ENCODE measurements at regions not wholly inside any gene's neighbourhood (a gene's known extent, or its start where the extent isn't known, plus 50 kb on each side); places are given as distances from the start of the nearest gene placed in this dataset.
"Not testable (repeated sequence)": the region's sequence is repeated elsewhere in the genome, so short reads cannot be mapped to it uniquely, and the experiment has no call there.

DNA sequence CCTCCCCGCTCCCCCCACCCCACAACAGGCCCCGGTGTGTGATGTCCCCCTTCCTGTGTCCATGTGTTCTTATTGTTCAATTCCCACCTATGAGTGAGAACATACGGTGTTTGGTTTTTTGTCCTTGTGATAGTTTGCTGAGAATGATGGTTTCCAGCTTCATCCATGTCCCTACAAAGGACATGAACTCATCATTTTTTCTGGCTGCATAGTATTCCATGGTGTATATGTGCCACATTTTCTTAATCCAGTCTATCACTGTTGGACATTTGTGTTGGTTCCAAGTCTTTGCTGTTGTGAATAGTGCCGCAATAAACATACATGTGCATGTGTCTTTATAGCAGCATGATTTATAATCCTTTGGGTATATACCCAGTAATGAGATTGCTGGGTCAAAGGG lies 104.3 kb downstream of the MTPN start:
- DNase-seq, result not testable (repeated sequence)

- no peak for DNase-seq
Observed at GRCh38 chr7:135862586-135863340, 114.2 kb upstream of the FAM180A start.

- DNase-seq, result no peak
Observed at GRCh38 chr7:135859538-135859937, 110.9 kb upstream of the FAM180A start.

DNA sequence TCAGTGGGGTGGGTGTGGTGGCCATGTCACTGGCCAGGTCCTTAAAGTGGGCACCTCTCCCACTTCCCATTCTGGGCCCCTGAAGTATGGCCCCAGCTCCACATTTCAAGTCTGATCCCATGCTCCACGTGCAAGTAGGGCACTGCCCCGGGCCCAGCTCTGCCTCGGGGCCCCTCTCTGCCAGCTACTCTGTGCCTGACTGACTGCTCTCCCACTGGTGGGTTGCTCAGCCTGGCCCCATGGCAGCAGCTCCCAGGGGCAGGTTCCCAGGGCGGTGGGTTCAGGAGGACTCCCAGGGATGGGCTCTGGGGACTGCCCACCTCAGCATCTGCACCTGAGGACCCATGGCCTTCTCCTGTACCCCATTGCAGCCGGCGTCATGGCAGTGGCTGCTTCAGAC lies 110.2 kb upstream of the FAM180A start:
- DNase-seq, result no peak

- no peak for DNase-seq
Observed at GRCh38 chr7:135858379-135858778, 109.8 kb upstream of the FAM180A start.

DNA sequence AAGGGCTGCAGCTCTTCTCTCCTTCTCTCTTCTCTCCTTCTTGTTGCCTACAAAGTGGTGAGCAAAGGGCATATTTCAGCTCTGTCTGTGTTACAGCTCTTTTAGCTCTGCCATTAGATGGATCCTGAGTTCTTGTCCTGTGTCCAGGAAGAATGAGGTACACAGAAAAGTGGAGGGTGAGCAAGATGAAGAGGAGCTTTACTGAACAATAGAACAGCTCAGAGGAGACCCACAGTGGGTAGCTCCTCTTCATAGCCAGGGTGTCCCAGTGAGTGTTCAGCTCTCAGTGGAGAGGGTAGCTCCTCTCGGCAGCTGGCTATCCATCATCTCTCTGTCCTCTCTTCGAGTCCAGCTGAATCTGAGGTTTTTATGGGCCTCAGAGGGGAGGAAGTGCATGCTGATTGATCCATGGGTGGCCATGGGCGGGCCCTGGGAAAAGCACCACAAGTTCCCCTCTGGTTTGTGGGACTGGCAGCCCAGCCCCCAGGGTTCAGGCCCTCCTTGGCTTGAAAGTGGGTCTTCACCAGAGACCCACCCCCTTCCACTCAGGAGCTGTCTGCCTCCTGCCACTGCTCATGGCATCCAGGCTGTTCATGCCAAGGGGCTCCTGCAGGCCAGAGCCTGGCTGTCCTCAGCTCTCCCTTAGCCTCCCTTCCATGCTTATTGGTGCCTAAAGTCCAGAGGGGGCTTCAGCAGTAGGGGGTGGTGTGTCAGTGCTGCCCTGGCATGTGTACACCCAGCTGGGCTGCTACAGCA lies 109.1 kb upstream of the FAM180A start:
- no peak for DNase-seq

GRCh38 chr7:135856356-135857144 lies 107.9 kb upstream of the FAM180A start:
- no peak for DNase-seq

DNA sequence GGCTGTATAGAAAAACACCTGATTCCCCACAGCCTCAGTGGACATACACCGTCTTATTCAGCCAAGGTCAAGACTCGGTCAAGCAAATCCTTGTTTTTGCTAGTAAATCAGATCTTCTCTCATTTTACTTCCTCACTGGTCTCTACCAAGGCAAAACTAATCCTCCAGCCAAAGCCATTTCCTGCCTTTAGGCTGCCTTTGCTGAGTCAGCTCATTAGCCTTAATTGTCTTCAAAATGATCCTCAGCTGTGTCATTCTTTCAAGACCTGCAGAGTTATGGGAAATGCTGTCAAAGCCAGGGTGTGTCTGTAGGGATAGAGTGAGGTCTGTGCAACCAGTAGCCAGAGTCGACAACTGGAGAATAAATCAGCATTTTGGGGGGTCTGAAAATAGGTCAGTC lies 107.2 kb upstream of the FAM180A start:
- DNase-seq, result no peak

DNA sequence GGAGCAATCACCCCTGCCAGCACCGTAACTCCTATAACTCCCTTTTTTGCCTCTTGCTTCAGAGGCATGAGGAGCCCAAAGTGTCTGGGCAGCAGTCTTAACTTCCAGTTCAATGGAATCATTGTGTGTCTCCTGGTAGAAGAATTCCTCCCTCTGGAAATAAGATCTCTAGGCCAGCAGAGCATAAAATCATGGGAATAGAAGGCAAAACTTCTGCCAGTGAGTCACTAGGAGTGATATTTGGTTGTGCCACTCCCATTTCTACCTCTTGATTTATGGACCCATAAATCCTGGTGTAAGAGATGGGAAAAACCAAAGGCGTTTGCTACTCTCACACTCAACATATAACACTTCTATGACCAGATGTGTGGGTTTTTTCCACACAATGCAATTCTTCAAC lies 104.9 kb upstream of the FAM180A start:
- no peak for DNase-seq

DNA sequence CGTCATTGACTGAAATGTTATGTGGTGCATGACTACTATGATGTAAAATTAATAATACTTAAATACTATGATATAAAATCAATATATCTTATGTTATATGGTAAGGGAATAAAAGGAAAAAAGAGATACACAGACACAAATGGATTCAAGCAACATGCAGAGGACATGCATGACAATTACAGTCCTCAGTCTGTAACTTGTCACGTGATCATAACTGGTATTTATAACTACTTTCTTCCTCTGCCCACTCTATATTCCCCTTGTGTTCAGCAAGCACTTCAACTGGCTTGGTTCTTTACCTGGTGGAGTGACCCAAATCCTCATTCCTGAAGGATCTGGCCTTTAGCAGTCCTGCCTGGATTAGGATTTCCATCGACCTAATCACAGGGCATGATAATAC lies 104.4 kb upstream of the FAM180A start:
- no peak for DNase-seq

DNA sequence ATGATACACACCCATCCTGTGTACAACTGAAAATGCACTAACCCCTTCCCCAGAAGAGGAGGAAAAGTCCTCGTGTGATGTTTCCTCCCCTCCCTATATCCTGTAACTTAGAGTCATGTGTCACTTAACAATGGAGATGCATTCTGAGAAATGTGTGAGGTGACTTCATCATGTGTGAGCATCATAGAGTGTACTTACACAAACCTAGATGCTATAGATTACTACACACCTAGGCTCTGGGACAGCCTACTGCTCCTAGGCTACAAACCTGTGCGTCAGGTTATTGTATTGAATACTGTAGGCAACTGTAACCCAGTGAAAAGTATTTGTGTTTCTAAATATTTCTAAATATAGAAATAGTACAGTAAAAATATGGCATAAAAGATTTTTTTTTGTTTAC lies 98.6 kb upstream of the FAM180A start:
- no peak for DNase-seq

DNA sequence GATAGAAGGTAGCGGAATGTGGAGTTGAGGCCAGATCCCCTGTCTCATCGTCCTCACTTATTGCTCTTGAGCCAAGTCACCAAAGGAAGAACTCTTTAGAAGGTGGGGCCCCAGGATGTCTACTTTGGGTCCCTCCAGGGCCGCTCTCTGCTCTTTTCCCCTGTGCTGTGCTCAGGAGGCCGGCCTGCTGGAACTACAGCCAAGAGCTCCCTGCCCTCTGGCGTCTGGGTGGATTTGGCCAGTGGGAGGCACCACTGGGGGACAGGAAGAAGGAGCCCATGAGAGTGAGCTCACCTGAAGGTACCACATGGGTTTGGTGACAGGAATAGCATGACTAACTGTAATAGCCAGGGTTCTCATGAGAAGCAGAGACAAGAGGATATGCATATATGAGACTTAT lies 97.7 kb upstream of the FAM180A start:
- DNase-seq, result no peak

DNA sequence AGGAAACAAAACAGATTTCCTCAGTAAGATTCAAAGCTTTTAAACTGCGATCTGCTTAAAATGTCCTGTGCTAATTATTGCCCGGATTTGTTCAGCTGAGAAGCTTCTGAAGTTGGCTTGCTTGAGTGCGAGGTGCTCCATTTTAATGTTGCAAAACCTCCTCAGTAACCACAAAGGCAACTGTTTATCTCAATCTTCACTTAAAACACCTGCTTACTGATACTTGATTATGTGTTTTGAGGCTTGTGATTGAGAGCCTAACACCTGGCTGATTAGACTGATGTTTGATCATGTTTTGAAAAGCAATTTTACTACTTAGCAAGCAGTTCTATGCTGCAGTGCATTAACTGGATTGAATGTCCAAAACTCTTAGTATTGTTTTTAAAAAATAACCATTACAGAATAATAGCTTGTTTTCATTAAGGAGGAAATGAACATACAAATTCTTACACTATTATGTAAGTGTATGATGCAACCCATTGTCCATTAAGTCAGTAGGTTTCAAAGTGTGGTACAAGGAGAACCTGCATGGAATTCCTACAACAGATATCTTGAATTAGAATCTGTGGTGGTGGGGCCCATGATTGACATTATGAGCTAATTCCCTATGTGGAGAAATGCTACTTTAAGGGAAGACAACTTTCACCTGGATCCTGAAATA lies 96.9 kb upstream of the FAM180A start:
- no peak for DNase-seq

DNA sequence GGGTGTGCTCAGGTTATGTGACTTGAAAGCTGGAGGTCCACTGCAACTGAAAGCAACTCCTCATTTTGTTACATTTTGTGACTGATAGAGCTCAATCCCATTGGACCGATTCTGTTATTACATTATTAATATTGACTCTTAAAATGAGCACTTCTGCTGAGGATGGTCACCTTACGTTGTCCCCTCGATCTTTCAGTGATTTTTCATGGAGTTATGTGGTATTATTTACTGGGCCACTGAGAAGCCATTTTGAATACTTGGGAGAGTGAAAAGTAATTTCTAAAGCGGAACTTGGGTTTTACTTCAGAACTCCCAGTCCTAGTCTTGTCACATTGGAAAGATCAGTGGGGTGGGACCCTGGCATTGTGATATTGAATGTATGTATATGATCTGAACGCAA lies 96.3 kb upstream of the FAM180A start:
- no peak for DNase-seq

DNA sequence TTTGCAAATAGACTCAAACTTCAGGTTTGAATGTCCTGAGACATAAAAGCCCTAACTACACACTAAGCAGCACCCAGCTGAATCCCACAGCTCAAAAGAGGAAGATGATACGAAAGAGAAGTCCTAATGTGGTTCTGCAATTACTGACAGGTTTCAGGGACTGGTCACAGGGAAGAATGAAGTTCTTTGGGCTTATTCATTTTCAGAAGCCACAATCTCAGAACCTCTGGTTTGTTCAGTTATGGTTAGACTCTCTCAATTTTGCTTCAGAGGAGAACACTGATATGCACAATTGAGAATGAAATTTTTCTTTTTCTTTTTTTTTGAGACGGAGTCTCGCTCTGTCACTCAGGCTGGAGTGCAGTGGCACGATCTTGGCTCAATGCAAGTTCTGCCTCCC lies 94.6 kb upstream of the FAM180A start:
- peak; percentile 74 for DNase-seq

GRCh38 chr7:135842446-135843179 lies 94.0 kb upstream of the FAM180A start:
- no peak for DNase-seq

GRCh38 chr7:135840591-135840990 lies 92.0 kb upstream of the FAM180A start:
- DNase-seq, result no peak

DNA sequence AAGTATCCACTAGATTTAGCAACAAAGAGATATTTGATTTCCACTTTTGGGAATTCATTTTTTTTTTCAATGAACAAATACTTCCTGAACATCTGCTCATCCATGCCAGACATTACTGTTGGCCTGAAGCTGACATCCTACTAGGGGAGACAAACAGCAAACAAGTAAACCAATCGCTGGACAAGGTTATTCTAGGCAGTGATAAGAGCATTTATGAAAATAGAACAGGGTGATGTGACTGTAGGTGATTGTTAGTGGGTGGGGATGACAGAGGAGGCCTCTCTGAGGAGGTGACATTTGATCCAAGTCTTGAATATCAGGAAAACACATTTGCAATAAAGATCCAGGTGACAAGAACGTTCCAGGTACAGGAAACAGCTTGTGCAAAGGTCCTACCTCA lies 89.1 kb upstream of the FAM180A start:
- no peak for DNase-seq

GRCh38 chr7:135834266-135834665 lies 85.7 kb upstream of the FAM180A start:
- DNase-seq, result no peak

DNA sequence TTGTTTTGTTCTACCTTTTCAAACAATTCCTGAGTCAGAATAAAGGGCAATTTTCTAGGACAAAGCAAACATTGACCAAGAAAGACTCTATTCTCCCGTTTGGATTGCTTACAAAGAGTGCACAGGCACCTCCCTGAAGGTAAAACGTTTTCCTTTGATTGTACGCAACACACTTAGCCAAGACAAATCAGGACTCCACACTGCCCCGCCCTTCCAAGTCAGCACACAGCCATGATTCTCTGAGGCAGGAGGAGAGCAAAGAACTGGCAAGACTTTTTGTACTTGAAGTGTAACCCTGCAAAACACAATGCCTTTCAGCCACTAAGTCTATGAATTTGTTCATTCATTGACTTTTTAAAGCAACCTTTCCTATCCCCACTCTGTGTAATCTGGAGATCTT lies 85.0 kb upstream of the FAM180A start:
- no peak for DNase-seq

- DNase-seq, result peak; percentile 21
Observed at GRCh38 chr7:135831455-135832195, 83.0 kb upstream of the FAM180A start.

DNA sequence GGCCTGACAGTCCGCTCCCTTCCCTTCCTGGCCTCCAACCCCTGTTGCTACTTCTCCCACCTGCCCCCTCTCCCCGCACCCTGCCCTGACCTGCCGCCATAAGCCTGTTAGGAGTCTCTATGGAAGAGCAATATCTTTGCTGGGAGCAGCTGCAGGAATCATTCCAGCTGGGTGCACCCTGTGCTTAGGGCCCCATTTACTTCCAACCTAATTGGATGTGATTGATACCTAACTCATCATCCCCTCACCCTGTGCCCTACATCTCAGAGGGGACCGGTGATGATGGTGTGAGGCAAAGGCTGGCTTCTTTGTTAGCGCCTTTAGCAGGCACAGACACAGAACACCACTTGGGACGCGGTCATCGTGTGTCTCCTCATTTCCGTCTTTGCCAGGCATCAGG lies 80.0 kb upstream of the FAM180A start:
- DNase-seq, result no peak
